BLaER1 treated with 17β-estradiol and CSF1 and Interleukin-3, amounts not matched to agents 10 nM and 100 nM (cell line): ENCODE measurements at regions not wholly inside any gene's neighbourhood (a gene's known extent, or its start where the extent isn't known, plus 50 kb on each side); places are given as distances from the start of the nearest gene placed in this dataset.

Experiments used
- H3K27ac ChIP-seq, 11 experiments: shearing (Covaris generic); formaldehyde crosslinking; 2 replicates each; pipeline ENCODE4 v1.8.1; 2022
- H3K27me3 ChIP-seq, 11 experiments: shearing (Covaris generic); formaldehyde crosslinking; 2 replicates each; pipeline ENCODE4 v1.8.1; 2022
- H3K36me3 ChIP-seq, 11 experiments: shearing (Covaris generic); formaldehyde crosslinking; 2 replicates each; pipeline ENCODE4 v1.8.1; 2022
- H3K4me1 ChIP-seq, 10 experiments: shearing (Covaris generic); formaldehyde crosslinking; 2 replicates each; pipeline ENCODE4 v1.8.1; 2022
- H3K4me2 ChIP-seq, 11 experiments: shearing (Covaris generic); formaldehyde crosslinking; 2 replicates each; pipeline ENCODE4 v1.8.1; 2022
- H3K4me3 ChIP-seq, 10 experiments: shearing (Covaris generic); formaldehyde crosslinking; 2 replicates each; pipeline ENCODE4 v1.8.1; 2022
- H3K9ac ChIP-seq, 11 experiments: shearing (Covaris generic); formaldehyde crosslinking; 2 replicates each; pipeline ENCODE4 v1.8.1; 2022
- H3K9me3 ChIP-seq, 11 experiments: shearing (Covaris generic); formaldehyde crosslinking; replicated peaks in 1 of 11; 2 replicates each; pipeline ENCODE4 v1.8.1; 2022
- H4K20me1 ChIP-seq, 11 experiments: shearing (Covaris generic); formaldehyde crosslinking; 2 replicates each; pipeline ENCODE4 v1.8.1; 2022
- Cebpa-rat ChIP-seq, 11 experiments: shearing (Covaris generic); IDR thresholded peaks; 2 replicates each; pipeline ENCODE4 v1.8.1; 2022

DNA sequence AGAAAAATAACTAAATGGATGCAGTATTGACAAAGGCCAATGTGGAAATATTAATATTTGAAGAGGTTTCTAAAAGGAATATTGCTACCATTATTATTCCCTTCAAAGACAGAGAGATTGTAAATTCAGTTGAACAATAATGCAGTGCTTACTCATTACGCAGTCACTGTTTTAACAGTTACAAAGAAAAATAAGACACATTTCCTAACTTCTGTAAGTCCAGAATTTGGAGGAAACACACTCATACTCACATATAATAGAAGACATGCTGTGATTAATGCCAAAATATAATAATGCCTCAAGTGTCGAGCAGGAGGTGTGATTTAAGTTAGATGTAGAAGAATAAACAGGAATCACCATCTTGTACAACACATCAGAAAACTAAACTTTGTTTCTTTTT lies 389.2 kb downstream of the FBXO15 start:
- no peaks in the 10 kb centered on the region; a peak in 2 of 20 replicates for H3K4me1 ChIP-seq
- no peak overlapping the region for H3K27ac ChIP-seq
- no peaks in the 10 kb centered on the region for H4K20me1 ChIP-seq
- no peak overlapping the region for H3K4me2 ChIP-seq
- H3K27me3 ChIP-seq: no peaks in the 10 kb centered on the region
- H3K36me3 ChIP-seq: no peaks in the 10 kb centered on the region
- no peak overlapping the region for H3K9ac ChIP-seq
- no peak for TF ChIP-seq Cebpa-rat (IDR thresholded peaks at IDR 0.05)
- no peak overlapping the region for H3K4me3 ChIP-seq
- peaks cover 0 to 7% (median 0%) of the 10 kb centered on the region in 11 experiments; a peak in 2 of 22 replicates for H3K9me3 ChIP-seq

DNA sequence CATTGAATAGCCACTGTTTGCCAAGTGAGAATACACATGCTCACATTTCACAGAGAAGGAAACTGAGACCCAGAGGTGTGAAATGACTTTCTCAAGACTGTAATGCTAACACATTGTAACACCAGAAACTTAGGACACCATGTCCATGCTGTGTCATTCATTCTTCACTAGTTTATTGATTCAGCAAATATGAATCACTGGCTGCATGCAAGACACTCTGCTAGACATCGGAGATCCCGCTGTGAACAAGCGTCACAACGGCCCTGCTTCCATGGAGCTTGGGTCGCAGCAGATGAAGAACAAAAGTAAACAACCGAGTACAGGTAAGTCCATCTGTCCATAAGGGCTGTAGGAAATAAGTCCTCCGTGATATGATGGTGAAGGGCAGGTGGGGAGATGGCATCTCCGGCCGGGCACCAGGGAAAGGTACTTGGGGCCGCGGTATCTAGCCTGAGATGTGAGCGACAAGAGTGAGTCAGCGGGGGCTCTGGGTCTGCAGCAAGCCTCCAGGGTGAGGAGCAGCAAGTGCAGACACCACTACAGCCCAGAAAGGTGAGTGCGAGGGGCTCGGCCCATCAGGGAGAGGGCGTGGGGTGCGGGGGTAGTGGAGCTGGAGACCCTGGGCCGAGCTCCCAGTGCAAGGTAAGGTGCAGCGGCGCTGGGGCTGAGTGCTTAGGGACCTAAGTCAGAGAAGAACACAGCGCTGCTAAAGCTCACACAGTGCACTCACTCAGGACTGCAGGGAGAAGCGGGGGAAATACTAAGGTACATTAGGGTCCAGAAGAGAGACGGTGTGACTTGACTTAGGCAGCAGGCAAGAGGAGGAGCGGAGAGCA lies 391.2 kb downstream of the FBXO15 start:
- Histone ChIP-seq H3K27me3 (no peaks in the 10 kb centered on the region), H3K4me1 (no peaks in the 10 kb centered on the region; a peak in 2 of 20 replicates), H3K36me3 (no peaks in the 10 kb centered on the region), H3K4me2 (no peak overlapping the region), H3K27ac (no peak overlapping the region), H3K9ac (no peak overlapping the region), H3K9me3 (peaks cover 0 to under 1% (median 0%) of the 10 kb centered on the region in 11 experiments; a peak in 1 of 22 replicates), H4K20me1 (no peaks in the 10 kb centered on the region), H3K4me3 (no peak overlapping the region)
- TF ChIP-seq Cebpa-rat (IDR thresholded peaks at IDR 0.05): no peak

DNA sequence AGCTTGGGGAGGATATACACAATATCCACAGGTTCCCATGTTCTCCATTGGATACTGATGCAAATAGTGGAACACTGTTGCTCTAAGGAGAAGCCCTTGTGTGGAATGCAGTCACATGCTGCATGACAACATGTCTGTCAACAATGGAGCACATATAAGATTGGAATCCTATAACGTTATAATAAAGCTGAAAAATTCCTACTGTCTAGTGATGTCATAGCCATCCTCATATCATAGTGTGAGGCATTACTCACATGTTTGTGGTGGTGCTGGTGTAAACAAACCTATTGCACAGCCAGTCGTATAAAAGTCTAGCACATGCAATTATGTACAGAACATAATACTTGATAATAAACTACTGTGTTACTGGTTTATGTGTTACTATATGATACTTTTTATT lies 394.7 kb downstream of the FBXO15 start:
- TF ChIP-seq Cebpa-rat (IDR thresholded peaks at IDR 0.05): no peak
- Histone ChIP-seq H4K20me1 (no peaks in the 10 kb centered on the region), H3K27ac (no peak overlapping the region)

DNA sequence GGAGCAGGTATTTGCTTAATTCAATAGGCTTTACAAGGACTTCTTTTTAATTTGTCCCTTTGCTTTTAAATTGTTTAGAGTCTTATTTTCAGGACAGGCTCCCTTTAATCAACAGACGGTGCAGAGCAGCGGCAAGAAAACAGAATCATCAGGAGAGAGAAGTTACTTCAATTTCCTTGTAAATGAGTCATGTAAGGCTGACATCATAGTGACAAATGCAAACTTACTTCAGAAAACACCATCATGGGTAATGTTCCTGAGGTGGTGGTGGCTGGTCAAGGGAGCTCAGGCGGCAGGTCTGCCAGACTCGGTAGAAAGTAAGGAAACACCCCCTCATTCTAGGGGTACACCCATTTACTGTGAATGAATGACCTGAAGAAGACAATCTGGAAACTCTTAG lies 395.1 kb downstream of the FBXO15 start:
- Histone ChIP-seq H3K4me3 (no peak overlapping the region), H3K9ac (no peak overlapping the region), H3K9me3 (no peaks in the 10 kb centered on the region), H4K20me1 (no peaks in the 10 kb centered on the region), H3K36me3 (no peaks in the 10 kb centered on the region), H3K4me2 (no peak overlapping the region), H3K27ac (no peak overlapping the region), H3K4me1 (no peaks in the 10 kb centered on the region), H3K27me3 (no peaks in the 10 kb centered on the region)
- no peak for TF ChIP-seq Cebpa-rat (IDR thresholded peaks at IDR 0.05)

More for the DNA sequence above, 394.7 kb downstream of the FBXO15 start:
- H3K9ac ChIP-seq: no peak overlapping the region
- no peaks in the 10 kb centered on the region for H3K27me3 ChIP-seq
- no peaks in the 10 kb centered on the region for H3K36me3 ChIP-seq
- H3K9me3 ChIP-seq: no peaks in the 10 kb centered on the region
- no peaks in the 10 kb centered on the region for H3K4me1 ChIP-seq
- no peak overlapping the region for H3K4me3 ChIP-seq
- no peak overlapping the region for H3K4me2 ChIP-seq

DNA sequence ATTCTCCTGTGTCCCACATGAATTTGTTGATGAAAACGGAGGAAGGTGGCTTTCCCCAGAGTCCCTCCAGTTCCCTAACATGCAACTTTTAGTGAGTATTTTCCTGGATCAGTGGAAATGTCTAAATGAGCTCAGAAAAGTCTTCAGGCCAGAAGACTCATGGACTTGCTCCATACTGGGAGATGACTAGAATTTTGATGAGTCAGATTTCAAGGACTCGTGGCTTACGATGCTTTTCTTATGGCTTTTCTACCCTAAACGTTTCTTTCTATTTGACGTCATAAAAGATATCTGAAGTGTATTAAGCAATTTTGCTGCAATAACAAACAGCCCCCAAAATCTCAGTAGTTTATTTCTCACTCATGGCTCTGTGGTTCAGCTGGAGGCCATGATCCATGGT lies 397.6 kb downstream of the FBXO15 start:
- no peak for TF ChIP-seq Cebpa-rat (IDR thresholded peaks at IDR 0.05)
- H3K4me3 ChIP-seq: no peak overlapping the region
- no peaks in the 10 kb centered on the region for H4K20me1 ChIP-seq
- H3K36me3 ChIP-seq: no peaks in the 10 kb centered on the region
- H3K9me3 ChIP-seq: no peaks in the 10 kb centered on the region
- no peak overlapping the region for H3K9ac ChIP-seq
- H3K4me1 ChIP-seq: no peaks in the 10 kb centered on the region
- no peaks in the 10 kb centered on the region for H3K27me3 ChIP-seq
- H3K27ac ChIP-seq: no peak overlapping the region
- H3K4me2 ChIP-seq: no peak overlapping the region

DNA sequence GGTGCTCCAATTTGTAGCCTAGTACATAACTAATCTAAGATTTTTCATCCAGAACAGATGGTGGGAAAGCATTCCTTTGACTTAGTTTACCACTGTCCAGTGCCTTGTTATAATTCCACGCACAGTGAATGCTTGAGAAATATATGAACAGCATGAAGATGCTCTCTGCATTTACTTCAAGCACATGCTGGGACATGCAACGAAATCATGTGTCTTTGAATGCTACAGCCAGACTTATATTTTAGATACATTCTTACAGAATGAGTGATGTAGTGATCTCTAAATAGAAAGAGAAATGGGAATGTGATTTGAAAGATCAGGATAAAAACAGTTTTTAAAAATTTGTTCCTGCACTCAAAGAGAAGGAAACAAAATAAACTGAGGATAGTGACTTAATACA lies 398.3 kb downstream of the FBXO15 start:
- H3K9me3 ChIP-seq: no peaks in the 10 kb centered on the region
- no peaks in the 10 kb centered on the region for H3K4me1 ChIP-seq
- no peak overlapping the region for H3K9ac ChIP-seq
- no peak for TF ChIP-seq Cebpa-rat (IDR thresholded peaks at IDR 0.05)
- no peak overlapping the region for H3K4me2 ChIP-seq
- H3K36me3 ChIP-seq: no peaks in the 10 kb centered on the region
- H3K27me3 ChIP-seq: no peaks in the 10 kb centered on the region
- no peak overlapping the region for H3K4me3 ChIP-seq
- H3K27ac ChIP-seq: no peak overlapping the region
- no peaks in the 10 kb centered on the region for H4K20me1 ChIP-seq

DNA sequence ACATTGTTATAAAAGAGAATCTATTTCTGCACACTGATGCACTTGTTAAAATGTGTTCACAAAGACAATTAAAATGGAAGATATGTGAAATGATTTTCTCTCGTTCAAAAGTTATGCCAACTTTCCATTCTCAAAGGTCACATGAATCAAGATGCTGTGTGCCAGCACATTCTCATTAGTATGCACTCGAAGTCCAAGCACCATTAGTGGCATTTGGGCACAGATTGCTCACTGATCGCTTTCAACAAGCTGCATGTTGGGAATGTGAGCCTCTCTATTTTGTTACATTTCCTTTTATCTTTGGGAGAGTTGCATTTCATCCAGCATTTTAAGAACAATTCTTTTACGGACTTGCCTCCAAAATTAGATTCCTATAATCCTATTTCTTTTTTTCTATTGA lies 398.9 kb downstream of the FBXO15 start:
- Histone ChIP-seq H3K4me2 (no peak overlapping the region), H3K9ac (no peak overlapping the region), H3K36me3 (no peaks in the 10 kb centered on the region), H3K27ac (no peak overlapping the region), H3K4me3 (no peak overlapping the region), H3K4me1 (no peaks in the 10 kb centered on the region), H3K27me3 (no peaks in the 10 kb centered on the region), H4K20me1 (no peaks in the 10 kb centered on the region), H3K9me3 (no peaks in the 10 kb centered on the region)
- TF ChIP-seq Cebpa-rat (IDR thresholded peaks at IDR 0.05): no peak

DNA sequence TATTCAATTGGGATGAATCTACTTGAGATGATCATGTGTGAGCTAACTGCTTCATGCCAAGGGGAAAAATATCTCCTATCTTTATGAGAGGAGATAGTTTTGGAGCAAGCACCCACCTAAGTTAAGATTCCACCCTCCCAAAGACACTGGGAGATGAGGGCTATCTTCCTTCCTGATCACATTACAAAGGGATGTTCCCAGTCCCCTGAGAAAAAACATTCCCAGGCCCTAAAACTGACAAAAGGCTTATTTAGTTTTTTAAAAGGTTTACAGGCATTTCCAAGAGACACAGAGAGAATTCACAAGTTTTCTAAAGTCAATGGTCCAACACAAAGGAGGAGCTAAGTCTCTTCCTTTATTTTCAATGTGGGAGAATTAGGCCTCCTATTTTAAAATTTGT lies 401.5 kb downstream of the FBXO15 start:
- H3K4me2 ChIP-seq: no peak overlapping the region
- no peak overlapping the region for H3K27ac ChIP-seq
- no peak overlapping the region for H3K9ac ChIP-seq
- no peaks in the 10 kb centered on the region for H3K9me3 ChIP-seq
- no peaks in the 10 kb centered on the region for H4K20me1 ChIP-seq
- H3K4me1 ChIP-seq: peaks cover 0 to 12% (median 6%) of the 10 kb centered on the region in 10 experiments; a peak in 8 of 20 replicates
- TF ChIP-seq Cebpa-rat (IDR thresholded peaks at IDR 0.05): no peak
- H3K27me3 ChIP-seq: no peaks in the 10 kb centered on the region
- no peaks in the 10 kb centered on the region for H3K36me3 ChIP-seq
- no peak overlapping the region for H3K4me3 ChIP-seq

DNA sequence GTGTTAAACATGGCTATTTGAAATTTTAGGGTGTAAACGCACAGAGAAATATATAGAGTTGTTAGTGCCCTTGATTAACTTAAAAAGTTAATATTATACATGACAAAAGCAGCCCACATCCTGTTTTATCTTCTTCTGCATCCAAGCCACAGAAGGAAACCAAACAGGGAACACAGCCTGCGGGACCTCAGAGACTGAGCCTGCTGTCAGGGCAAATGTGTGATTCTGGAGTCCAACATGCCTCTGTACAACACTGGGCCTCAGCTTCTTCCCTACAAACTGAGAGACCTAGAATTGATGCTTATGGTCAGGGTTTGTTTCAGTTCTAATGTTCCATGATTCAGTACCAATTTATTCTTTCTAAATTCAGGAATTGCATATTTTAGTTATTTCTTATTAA lies 404.7 kb downstream of the FBXO15 start:
- Histone ChIP-seq H3K4me3 (no peak overlapping the region), H3K36me3 (no peaks in the 10 kb centered on the region), H3K9me3 (no peaks in the 10 kb centered on the region), H3K27ac (no peak overlapping the region), H3K9ac (no peak overlapping the region), H3K4me1 (peaks cover 0 to 12% (median 6%) of the 10 kb centered on the region in 10 experiments; a peak in 8 of 20 replicates), H3K4me2 (peak overlapping the region in 8 of 11 experiments; percentile 0 to 39 (median 27); a peak in 10 of 22 replicates), H3K27me3 (no peaks in the 10 kb centered on the region), H4K20me1 (no peaks in the 10 kb centered on the region)
- TF ChIP-seq Cebpa-rat (IDR thresholded peaks at IDR 0.05): no peak

DNA sequence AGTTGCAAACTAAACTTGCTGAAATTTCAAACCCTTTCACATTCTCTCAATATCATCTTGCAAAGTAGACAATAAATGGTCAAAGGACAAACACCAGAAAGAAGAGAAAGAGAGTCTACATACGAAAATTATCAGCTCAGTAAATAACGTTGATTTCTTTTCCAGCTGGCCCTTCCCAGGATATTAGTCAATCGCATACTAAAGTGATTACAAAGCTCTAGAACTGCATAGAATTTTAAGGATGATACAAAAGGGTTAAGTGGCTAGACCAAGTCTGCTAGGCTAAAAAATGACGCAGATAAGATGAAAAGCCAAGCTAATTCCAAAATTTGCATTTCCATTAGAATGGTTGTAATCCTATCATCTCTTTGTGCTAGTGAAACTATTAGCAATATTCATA lies 405.7 kb downstream of the FBXO15 start:
- Histone ChIP-seq H3K4me1 (peaks cover 0 to 12% (median 6%) of the 10 kb centered on the region in 10 experiments; a peak in 8 of 20 replicates), H3K4me2 (no peak overlapping the region), H3K9me3 (no peaks in the 10 kb centered on the region), H3K27ac (no peak overlapping the region), H3K27me3 (no peaks in the 10 kb centered on the region), H3K9ac (no peak overlapping the region), H3K36me3 (no peaks in the 10 kb centered on the region), H4K20me1 (no peaks in the 10 kb centered on the region), H3K4me3 (no peak overlapping the region)
- TF ChIP-seq Cebpa-rat (IDR thresholded peaks at IDR 0.05): no peak
